Thymus (tissue), 11 donors: ENCODE measurements at regions not wholly inside any gene's neighbourhood (a gene's known extent, or its start where the extent isn't known, plus 50 kb on each side); places are given as distances from the start of the nearest gene placed in this dataset.
"Not testable (repeated sequence)": the region's sequence is repeated elsewhere in the genome, so short reads cannot be mapped to it uniquely, and the experiment has no call there.

Experiments used
- DNase-seq, 9 donors: peaks; one replicate each; pipeline ENCODE4 v3.0.0-alpha.2; 2013; ENCODE audit warnings: low spot score in 9 of 9, low read depth in 6 of 9, missing footprints in 1 of 9
- H3K27ac ChIP-seq, 2 donors: one replicate each; pipeline ENCODE4 v1.5.1; 2013; ENCODE audit warnings: control low read depth in 1 of 2, low read depth in 1 of 2, low read length in 1 of 2, mild to moderate bottlenecking in 1 of 2, moderate library complexity in 1 of 2
- H3K27me3 ChIP-seq, 2 donors: one replicate each; pipeline ENCODE4 v1.5.1; 2013; ENCODE audit warnings: low read length in 1 of 2; ENCODE audit not compliant: control insufficient read depth in 2 of 2, insufficient read depth in 1 of 2
- H3K36me3 ChIP-seq, 2 donors: one replicate each; pipeline ENCODE4 v1.5.1; 2013; ENCODE audit warnings: low read length in 1 of 2, mild to moderate bottlenecking in 1 of 2, moderate library complexity in 1 of 2; ENCODE audit not compliant: control insufficient read depth in 2 of 2, insufficient read depth in 2 of 2
- H3K4me1 ChIP-seq, 2 donors: one replicate each; pipeline ENCODE4 v1.5.1; 2013; ENCODE audit warnings: low read length in 2 of 2; ENCODE audit not compliant: control insufficient read depth in 2 of 2, insufficient read depth in 2 of 2
- H3K4me3 ChIP-seq, 2 donors: one replicate each; pipeline ENCODE4 v1.5.1; 2013; ENCODE audit warnings: low read length in 2 of 2, control low read depth in 1 of 2, mild to moderate bottlenecking in 1 of 2
- H3K9me3 ChIP-seq, 2 donors: one replicate each; pipeline ENCODE4 v1.5.1; 2013; ENCODE audit warnings: low read length in 1 of 2, mild to moderate bottlenecking in 1 of 2; ENCODE audit not compliant: control insufficient read depth in 2 of 2, insufficient read depth in 1 of 2
- WGBS: extraction: QIAGEN DNeasy Blood & Tissue Kit; methylation state at CpG from one replicate; pipeline ENCODE4 v1.1.7; 2013; 5-methylcytosine and 5-hydroxymethylcytosine counted together
- donor health status: healthy.

DNA sequence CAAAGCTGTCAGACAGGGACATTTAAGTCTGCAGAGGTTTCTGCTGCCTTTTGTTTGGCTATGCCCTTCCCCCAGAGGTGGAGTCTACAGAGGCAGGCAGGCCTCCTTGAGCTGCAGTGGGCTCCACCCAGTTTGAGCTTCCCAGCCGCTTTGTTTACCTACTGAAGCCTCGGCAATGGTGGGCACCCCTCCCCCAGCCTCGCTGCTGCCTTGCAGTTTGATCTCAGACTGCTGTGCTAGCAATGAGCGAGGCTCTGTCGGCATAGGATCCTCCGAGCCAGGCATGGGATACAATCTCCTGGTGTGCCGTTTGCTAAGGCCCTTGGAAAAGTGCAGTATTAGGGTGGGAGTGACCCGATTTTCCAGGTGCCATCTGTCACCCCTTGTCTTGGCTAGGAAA lies 149.4 kb upstream of the PGRMC2 start:
- DNase-seq, H3K27ac ChIP-seq, H3K4me1 ChIP-seq, H3K36me3 ChIP-seq, H3K9me3 ChIP-seq, H3K4me3 ChIP-seq, H3K27me3 ChIP-seq: not testable (repeated sequence)
- WGBS: 98% methylated on average over 8 of the region's 8 CpGs

DNA sequence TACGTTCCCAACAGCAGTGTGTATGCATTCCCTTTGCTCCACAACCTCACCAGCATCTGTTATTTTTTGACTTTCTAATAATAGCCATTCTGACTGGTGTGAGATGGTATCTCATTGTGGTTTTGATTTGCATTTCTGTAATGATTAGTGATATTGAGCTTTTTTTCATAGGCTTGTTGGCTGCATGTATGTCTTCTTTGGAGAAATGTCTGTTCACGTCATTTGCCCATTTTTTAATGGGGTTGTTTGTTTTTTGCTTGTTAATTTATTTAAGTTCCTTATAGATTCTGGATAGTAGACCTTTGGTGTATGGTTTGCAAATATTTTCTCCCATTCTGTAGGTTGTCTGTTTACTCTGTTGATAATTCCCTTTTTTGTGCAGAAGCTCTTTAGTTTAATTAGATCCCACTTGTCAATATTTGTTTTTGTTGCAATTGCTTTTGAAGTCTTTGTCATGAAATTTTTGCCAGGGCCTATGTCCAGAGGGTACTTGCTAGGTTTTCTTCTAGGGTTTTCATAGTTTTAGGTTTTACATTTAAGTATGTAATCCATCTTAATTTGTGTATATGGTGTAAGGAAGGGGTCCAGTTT lies 141.5 kb upstream of the PGRMC2 start:
- H3K4me1 ChIP-seq, DNase-seq, H3K27me3 ChIP-seq, H3K36me3 ChIP-seq, H3K4me3 ChIP-seq, H3K9me3 ChIP-seq, H3K27ac ChIP-seq: not testable (repeated sequence)
- 95% methylated on average over 2 of the region's 2 CpGs for WGBS

DNA sequence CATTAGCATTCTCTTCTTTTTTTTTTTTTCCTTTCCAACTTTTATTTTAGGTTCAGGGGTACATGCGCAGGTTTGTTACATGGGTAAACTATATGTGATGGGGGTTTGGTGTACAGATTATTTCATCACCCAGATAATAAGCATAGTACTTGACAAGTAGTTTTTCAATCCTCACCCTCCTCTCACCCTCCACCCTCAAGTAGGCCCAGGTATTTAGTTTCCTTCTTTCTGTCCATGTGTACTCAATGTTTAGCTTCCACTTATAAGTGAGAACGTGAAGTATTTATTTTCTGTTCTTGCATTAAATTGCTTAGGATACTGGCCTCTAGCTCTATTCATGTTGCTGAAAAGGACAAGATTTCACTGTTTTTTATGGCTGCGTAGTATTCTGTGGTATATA lies 140.8 kb upstream of the PGRMC2 start:
- no peaks in the 10 kb centered on the region for H3K9me3 ChIP-seq
- H3K36me3 ChIP-seq: no peaks in the 10 kb centered on the region
- 99% methylated on average over 3 of the region's 3 CpGs for WGBS
- no peaks in the 10 kb centered on the region for H3K27me3 ChIP-seq
- no peak overlapping the region for H3K27ac ChIP-seq
- no peak for DNase-seq
- H3K4me3 ChIP-seq: no peak overlapping the region
- no peaks in the 10 kb centered on the region for H3K4me1 ChIP-seq

DNA sequence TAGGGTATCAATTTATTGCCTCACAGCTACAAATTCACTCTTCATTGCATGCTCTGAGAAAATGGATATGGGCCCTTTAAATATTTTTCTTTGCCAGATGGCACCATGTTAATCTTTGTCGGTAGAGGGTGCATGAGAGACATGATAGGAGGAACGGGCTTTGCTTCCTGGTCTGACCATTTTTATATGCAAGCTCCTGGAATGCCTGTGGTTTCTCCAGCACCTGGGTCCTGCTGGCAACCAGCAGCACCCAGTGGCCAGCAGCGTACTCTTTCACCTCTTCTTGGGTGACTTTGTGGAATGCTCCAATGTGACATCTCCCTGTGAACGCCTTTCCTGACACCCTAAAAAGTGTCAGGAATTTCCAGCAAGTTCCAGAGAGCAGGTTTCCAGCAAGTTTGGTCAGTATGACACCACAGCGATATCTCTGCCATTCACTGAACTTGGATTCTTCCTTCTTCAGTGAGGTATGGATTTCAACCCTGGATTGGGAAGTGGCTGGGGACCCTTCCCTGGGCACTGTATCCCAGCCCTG lies 140.3 kb upstream of the PGRMC2 start:
- no peaks in the 10 kb centered on the region for H3K4me1 ChIP-seq
- WGBS: 81% methylated on average over 5 of the region's 5 CpGs
- no peak overlapping the region for H3K27ac ChIP-seq
- H3K4me3 ChIP-seq: no peak overlapping the region
- no peak for DNase-seq
- H3K9me3 ChIP-seq: no peaks in the 10 kb centered on the region
- H3K36me3 ChIP-seq: no peaks in the 10 kb centered on the region
- H3K27me3 ChIP-seq: no peaks in the 10 kb centered on the region

DNA sequence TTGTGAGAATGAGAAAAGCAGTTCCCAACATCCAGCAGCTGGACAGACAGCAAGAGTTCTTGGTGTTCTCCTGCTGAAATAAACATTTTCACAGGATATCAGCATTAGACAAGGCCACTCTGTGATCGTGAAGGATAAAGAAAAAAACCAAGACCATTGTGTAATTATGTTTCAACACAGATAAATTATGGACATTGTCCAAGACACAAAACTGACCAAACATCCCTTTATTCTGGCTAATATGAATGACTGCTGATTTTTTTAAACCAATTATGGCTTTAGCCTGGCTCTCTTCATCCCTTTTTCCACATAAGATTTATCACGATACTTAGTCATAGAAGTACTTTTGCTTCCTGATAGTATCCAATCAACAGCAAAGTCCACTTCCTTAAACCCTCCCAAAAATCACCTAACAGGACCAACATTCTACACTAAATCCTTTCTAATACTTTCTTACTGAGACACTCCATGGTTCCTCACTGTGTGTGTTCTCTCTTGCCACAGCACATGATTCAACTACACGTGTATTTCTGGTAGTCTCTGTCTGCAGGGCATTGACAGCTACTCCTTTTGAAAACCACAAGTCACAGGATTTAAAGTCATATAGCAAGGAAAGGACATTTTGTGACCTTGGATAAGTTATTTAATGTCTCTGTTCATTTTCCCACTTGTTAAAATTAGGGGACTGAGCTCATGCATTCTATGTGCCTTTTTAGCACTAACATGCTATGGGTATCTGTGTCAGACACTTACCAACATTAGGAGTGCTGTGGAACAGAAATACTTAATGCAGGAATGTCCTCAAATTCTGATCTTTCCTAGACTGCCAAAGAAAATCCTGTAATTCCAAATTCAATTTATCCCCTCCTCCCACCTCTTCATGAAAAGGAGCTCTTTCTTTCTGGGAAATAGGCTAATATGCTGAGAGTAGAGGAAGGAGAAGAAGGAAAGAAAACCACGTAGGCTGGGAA lies 137.2 kb upstream of the PGRMC2 start:
- Histone ChIP-seq H3K9me3 (no peaks in the 10 kb centered on the region), H3K36me3 (no peaks in the 10 kb centered on the region), H3K4me3 (no peak overlapping the region), H3K27ac (no peak overlapping the region), H3K4me1 (no peaks in the 10 kb centered on the region), H3K27me3 (no peaks in the 10 kb centered on the region)
- DNase-seq: no peak
- 89% methylated on average over 4 of the region's 4 CpGs for WGBS

DNA sequence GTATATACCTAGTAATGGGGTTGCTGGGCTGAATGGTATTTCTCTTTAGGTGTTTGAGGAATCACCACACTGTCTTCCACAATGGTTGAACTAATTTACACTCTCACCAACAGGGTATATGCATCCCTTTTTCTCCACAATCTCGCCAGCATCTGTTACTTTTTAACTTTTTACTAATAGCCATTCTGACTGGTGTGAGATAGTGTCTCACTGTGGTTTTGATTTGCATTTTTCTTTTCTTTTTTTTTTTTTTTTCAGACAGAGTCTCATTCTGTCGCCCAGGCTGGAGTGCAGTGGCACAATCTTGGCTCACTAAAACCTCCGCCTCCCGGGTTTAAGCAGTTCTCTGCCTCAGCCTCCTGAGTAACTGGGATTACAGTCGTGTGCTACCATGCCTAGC lies 134.7 kb upstream of the PGRMC2 start:
- not testable (repeated sequence) for H3K27ac ChIP-seq, H3K36me3 ChIP-seq, H3K9me3 ChIP-seq, H3K4me3 ChIP-seq, H3K4me1 ChIP-seq, DNase-seq, H3K27me3 ChIP-seq
- 97% methylated on average over 5 of the region's 5 CpGs for WGBS

DNA sequence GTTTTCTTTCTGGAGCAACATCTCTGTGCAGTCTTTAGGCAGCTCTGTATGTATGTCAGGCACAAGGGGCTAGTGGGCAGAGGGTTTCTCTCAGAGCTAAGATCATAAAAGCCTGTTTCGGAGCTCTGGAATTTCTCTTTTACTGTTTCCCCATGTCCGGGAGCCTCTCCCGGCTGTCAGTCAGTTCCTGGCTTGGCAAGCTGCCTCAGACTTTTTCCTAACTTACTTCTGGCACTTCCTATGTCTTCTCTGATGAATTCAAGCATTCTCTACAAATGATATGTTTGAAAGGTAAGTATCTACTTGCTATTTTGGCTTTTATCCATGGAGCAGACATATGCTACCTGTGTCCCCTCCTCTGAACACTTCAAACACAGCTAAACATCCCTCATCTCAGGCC lies 129.3 kb upstream of the PGRMC2 start:
- no peak overlapping the region for H3K27ac ChIP-seq
- WGBS: 96% methylated on average over 3 of the region's 3 CpGs
- DNase-seq: no peak

DNA sequence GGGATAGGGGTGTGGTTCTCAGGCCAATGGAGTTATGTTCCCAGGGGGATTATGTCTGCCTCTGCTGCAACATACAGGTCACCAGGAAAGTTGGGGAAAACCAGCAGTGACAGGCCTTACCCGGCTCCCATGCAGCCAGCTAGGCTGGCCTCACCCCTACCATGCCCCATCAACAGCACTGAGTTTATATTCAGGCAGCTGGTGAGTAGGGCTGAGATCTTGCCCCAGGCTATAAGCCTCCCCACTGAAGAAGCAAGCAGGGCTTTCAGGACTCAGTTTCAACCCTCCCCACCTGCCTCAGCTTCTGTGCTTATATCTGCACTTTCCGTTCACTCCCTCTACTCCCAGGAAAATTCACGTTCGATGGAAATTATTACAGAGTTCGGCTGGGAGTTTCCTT lies 122.4 kb upstream of the PGRMC2 start:
- no peaks in the 10 kb centered on the region for H3K36me3 ChIP-seq
- 97% methylated on average over 5 of the region's 5 CpGs for WGBS
- H3K9me3 ChIP-seq: no peaks in the 10 kb centered on the region
- no peak overlapping the region for H3K27ac ChIP-seq
- DNase-seq: no peak
- no peaks in the 10 kb centered on the region for H3K27me3 ChIP-seq
- no peaks in the 10 kb centered on the region for H3K4me1 ChIP-seq
- H3K4me3 ChIP-seq: no peak overlapping the region

More for the DNA sequence above, 129.3 kb upstream of the PGRMC2 start:
- H3K4me3 ChIP-seq: no peak overlapping the region
- no peaks in the 10 kb centered on the region for H3K27me3 ChIP-seq
- H3K9me3 ChIP-seq: no peaks in the 10 kb centered on the region
- no peaks in the 10 kb centered on the region for H3K4me1 ChIP-seq
- no peaks in the 10 kb centered on the region for H3K36me3 ChIP-seq

DNA sequence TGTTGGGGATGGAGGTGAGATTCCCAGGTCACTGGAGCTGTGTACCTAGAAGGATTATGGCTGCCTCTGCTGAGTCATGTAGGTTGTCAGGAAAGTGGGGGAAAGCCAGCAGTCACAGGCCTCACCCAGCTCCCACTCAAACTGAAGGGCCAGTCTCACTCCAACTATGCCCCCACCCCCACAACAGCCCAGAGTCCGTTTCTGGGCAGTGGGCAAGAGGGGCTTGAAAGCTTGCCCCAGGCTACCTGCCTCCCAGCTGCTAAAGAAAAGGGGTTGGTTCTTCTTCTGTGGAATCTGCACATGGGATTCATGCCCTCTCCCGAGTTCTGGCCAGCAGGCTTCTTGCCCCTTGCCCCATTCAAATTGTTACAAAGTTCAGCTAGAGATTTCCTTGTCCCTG lies 116.0 kb upstream of the PGRMC2 start:
- Histone ChIP-seq H3K27ac (no peak overlapping the region), H3K9me3 (peaks cover 0 to 7% of the 10 kb centered on the region in 2 donors), H3K27me3 (no peaks in the 10 kb centered on the region), H3K4me3 (no peak overlapping the region), H3K4me1 (no peaks in the 10 kb centered on the region), H3K36me3 (no peaks in the 10 kb centered on the region)
- 84% methylated on average over 2 of the region's 2 CpGs for WGBS
- no peak for DNase-seq
